ENCODE measurements at regions not wholly inside any gene's neighbourhood (a gene's known extent, or its start where the extent isn't known, plus 50 kb on each side); places are given as distances from the start of the nearest gene placed in this dataset.

DNA sequence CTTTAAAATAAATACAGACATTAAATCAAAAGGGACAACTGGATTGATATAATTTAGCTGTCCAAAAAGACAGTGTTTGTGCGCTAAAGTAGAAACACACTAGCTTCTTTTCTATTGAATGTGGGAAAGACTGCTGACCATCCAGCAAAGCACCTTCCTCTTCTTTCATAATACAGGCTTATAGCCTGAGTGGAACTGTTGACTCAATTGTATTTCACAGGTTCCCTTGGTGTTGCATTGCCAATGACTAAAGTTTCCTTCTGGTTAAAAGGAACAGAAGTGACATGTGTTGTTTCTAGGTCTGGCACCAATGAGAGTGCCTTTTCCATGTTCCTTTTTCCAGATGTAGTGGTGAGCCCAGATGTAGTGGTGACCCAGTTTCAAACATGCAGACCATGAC is 412.3 kb downstream of the RNF144A start:
- no peak overlapping the region for H4K8ac ChIP-seq (replicated peaks; ENCODE audit: insufficient read length, low read depth, low read length)
- H2BK120ac ChIP-seq (ENCODE audit: low read depth, low read length, poor library complexity, severe bottlenecking) = no peak overlapping the region
- Mint-ChIP-seq H3K27me3 (ENCODE audit: low read depth) (peaks cover 20% of the 10 kb centered on the region), H3K36me3 (ENCODE audit: insufficient read depth in 1 of 3, low read depth in 3 of 3) (peaks cover 0 to 4% (median 0%) of the 10 kb centered on the region in 3 experiments; a peak in 2 of 7 replicates), H3K4me3 (no peak overlapping the region), H3K27ac (no peak overlapping the region), H3K4me1 (peaks cover 33 to 40% of the 10 kb centered on the region in 2 experiments), H3K9me3 (peaks cover 2 to 7% of the 10 kb centered on the region in 2 experiments; a peak in 3 of 5 replicates)
- no peak overlapping the region for H3K27ac ChIP-seq (ENCODE audit: insufficient read length, low read depth, low read length)
- no peak overlapping the region for H3K56ac ChIP-seq (ENCODE audit: insufficient read length, low read depth, low read length)
- no peak overlapping the region for H2BK5ac ChIP-seq (ENCODE audit: insufficient read length, low read length)
- no peak overlapping the region for H3K18ac ChIP-seq (ENCODE audit: insufficient read length, low read depth, low read length)
- no peak overlapping the region for H4K91ac ChIP-seq (ENCODE audit: insufficient read length, low read depth, low read length)
- no peaks in the 10 kb centered on the region for H3K9me3 ChIP-seq (ENCODE audit: control insufficient read depth, low read depth, low read length)
- no peak overlapping the region for H2BK20ac ChIP-seq (ENCODE audit: low read depth, low read length, poor library complexity, severe bottlenecking)
- no peak overlapping the region for H2BK12ac ChIP-seq (ENCODE audit: insufficient read length, low read depth, low read length)
- H4K20me1 ChIP-seq (ENCODE audit: control insufficient read depth, insufficient read depth, insufficient read length) = no peaks in the 10 kb centered on the region
- H3K27me3 ChIP-seq (ENCODE audit: insufficient read depth, low read length) = no peaks in the 10 kb centered on the region
- no peak overlapping the region for H2AFZ ChIP-seq (ENCODE audit: low read length)
- no peak for DNase-seq
- WGBS (ENCODE audit: extremely low coverage, insufficient read length, low lambda C conversion rate) = no CpG with 5 or more reads among the region's 1 CpG
- no peak overlapping the region for H4K5ac ChIP-seq (ENCODE audit: insufficient read length, low read depth, low read length)
- H3K4ac ChIP-seq (ENCODE audit: low read depth, low read length) = no peak overlapping the region
- no peak overlapping the region for H2BK15ac ChIP-seq (ENCODE audit: low read depth, low read length)
- TF ChIP-seq, protein P1, sequence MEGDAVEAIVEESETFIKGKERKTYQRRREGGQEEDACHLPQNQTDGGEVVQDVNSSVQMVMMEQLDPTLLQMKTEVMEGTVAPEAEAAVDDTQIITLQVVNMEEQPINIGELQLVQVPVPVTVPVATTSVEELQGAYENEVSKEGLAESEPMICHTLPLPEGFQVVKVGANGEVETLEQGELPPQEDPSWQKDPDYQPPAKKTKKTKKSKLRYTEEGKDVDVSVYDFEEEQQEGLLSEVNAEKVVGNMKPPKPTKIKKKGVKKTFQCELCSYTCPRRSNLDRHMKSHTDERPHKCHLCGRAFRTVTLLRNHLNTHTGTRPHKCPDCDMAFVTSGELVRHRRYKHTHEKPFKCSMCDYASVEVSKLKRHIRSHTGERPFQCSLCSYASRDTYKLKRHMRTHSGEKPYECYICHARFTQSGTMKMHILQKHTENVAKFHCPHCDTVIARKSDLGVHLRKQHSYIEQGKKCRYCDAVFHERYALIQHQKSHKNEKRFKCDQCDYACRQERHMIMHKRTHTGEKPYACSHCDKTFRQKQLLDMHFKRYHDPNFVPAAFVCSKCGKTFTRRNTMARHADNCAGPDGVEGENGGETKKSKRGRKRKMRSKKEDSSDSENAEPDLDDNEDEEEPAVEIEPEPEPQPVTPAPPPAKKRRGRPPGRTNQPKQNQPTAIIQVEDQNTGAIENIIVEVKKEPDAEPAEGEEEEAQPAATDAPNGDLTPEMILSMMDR (conservative IDR thresholded peaks at IDR 0.05) = no peak
- no peak overlapping the region for H3K9ac ChIP-seq (ENCODE audit: extremely low read depth, insufficient read length, low read length)
- H3K4me1 ChIP-seq (ENCODE audit: insufficient read depth, low read length) = no peaks in the 10 kb centered on the region; the same call in 1 of the 2 replicates
- no peak overlapping the region for H3K4me2 ChIP-seq (ENCODE audit: insufficient read depth, insufficient read length, low read length)
- no peaks in the 10 kb centered on the region for H3K79me1 ChIP-seq (ENCODE audit: insufficient read depth, low read depth, low read length, poor library complexity, severe bottlenecking)
- no peak overlapping the region for H2AK5ac ChIP-seq (ENCODE audit: insufficient read length, low read length)
- H3K79me2 ChIP-seq (ENCODE audit: insufficient read depth, low read length) = no peaks in the 10 kb centered on the region
- H3T11ph ChIP-seq (ENCODE audit: low read length) = no peak overlapping the region
- no peak overlapping the region for H3K23ac ChIP-seq (ENCODE audit: insufficient read length, low read depth, low read length)
- no peak overlapping the region for H3K14ac ChIP-seq (ENCODE audit: insufficient read depth, low read length)
- H3K23me2 ChIP-seq (ENCODE audit: insufficient read length, low read depth, low read length, poor library complexity, severe bottlenecking) = no peaks in the 10 kb centered on the region

Data from H9 (cell line).